ENCODE measurements at regions not wholly inside any gene's neighbourhood (a gene's known extent, or its start where the extent isn't known, plus 50 kb on each side); places are given as distances from the start of the nearest gene placed in this dataset.

GRCh38 chr1:164443166-164443565, 115.8 kb upstream of the PBX1 start:
- TF ChIP-seq CTCF (IDR thresholded peaks at IDR 0.05), result no peak
- TF ChIP-seq POLR2A (IDR thresholded peaks at IDR 0.05), result no peak

Measured in heart left ventricle (tissue), 13 donors.